ENCODE measurements at regions not wholly inside any gene's neighbourhood (a gene's known extent, or its start where the extent isn't known, plus 50 kb on each side); places are given as distances from the start of the nearest gene placed in this dataset.

DNA sequence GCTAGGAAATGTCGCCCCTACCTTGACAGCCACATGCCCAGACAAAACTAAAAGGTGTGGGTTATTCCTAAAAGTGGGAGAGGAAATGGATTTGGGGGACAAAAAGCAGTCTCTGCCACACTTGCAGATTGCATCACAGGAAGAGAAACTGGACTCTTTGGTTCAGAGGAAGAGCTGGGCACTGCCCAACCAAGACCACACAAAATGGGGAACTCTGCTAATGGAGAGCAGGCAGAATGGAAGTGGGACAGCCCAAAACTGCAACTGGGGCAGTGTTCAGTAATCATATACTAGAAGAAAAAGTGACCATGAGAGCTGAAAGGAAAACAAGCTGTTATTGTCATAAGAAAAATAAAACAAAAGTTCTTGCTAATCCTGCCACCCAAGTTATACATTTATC is 138.9 kb upstream of the FRMD4B start:
- DNase-seq (ENCODE audit: low read depth), result no peak
- TF ChIP-seq, protein P1, sequence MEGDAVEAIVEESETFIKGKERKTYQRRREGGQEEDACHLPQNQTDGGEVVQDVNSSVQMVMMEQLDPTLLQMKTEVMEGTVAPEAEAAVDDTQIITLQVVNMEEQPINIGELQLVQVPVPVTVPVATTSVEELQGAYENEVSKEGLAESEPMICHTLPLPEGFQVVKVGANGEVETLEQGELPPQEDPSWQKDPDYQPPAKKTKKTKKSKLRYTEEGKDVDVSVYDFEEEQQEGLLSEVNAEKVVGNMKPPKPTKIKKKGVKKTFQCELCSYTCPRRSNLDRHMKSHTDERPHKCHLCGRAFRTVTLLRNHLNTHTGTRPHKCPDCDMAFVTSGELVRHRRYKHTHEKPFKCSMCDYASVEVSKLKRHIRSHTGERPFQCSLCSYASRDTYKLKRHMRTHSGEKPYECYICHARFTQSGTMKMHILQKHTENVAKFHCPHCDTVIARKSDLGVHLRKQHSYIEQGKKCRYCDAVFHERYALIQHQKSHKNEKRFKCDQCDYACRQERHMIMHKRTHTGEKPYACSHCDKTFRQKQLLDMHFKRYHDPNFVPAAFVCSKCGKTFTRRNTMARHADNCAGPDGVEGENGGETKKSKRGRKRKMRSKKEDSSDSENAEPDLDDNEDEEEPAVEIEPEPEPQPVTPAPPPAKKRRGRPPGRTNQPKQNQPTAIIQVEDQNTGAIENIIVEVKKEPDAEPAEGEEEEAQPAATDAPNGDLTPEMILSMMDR (IDR thresholded peaks at IDR 0.05; ENCODE audit: low read depth, low read length, missing control alignments), result no peak
- no peak overlapping the region for H3K4me3 ChIP-seq (ENCODE audit: low read depth, low read length)

DNA sequence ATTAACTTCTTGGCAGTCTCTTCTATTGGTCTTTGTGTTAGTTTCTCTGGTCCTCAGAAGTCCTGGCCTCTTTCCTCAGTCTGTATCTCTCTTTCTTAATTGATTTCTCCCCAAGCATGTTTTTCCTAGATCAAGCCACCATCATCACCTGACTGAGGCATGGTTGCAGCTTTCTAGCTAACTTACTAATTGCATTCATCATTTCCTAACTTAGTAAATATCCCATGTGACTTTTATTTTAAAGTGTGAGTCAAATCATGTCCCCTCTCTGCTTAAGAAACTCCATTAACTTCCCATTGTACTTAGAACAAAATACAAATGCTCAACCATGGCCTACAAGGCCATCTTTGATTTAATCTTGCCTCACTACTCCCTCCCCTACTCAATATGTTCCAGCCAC is 135.4 kb upstream of the FRMD4B start:
- TF ChIP-seq, protein P1 (IDR thresholded peaks at IDR 0.05; ENCODE audit: low read depth, low read length, missing control alignments), result no peak

DNA sequence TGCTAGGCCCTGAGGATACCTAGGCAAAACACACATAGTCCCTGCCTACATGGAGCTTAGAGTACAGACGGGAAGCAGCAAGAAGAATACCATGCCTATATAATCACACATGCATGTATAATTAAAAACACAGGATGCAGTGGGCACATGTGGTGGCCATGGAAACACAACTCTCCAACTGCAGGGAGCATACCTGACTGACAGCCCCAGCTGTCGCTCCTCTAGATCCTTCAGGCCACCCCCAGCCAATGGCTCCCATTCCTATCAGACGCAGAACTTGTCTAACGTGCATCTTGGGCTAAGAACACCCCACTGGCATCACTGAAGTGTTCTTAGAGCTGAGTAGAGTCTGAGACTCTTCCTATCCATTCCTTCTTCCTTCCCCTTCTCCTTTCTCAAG is 125.5 kb upstream of the FRMD4B start:
- no peak for DNase-seq (ENCODE audit: low read depth)
- no peak overlapping the region for H3K4me3 ChIP-seq (ENCODE audit: low read depth, low read length)
- TF ChIP-seq, protein P1 (IDR thresholded peaks at IDR 0.05; ENCODE audit: low read depth, low read length, missing control alignments), result no peak

More for the DNA sequence above, 135.4 kb upstream of the FRMD4B start:
- no peak overlapping the region for H3K4me3 ChIP-seq (ENCODE audit: low read depth, low read length)
- no peak for DNase-seq (ENCODE audit: low read depth)

DNA sequence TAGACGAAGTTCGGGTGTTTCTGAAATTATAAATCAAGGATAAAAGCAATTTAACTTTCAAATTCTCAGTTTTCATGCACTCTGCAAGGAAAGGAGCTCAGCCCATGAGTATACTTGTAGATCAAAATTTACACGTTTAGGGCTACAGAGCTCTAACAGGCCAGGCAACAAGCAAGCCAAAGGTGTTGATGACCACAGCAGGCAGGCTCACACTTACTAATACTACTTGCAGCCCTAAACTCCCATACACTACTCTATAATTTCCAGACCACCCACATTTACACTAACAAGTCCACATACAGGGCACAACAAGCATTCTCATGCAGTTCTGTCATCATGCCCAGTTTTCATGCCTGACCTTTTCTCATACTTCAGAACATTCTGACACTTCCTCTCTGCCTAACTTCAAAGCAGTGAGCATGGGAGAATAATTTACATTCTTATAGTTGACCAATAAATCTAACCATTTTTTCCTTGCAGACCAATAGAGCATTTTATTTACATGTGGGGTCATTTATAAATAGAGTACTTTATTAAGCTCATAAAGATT is 124.7 kb upstream of the FRMD4B start:
- TF ChIP-seq, protein P1 (IDR thresholded peaks at IDR 0.05; ENCODE audit: low read depth, low read length, missing control alignments), result no peak
- no peak overlapping the region for H3K4me3 ChIP-seq (ENCODE audit: low read depth, low read length)
- DNase-seq (ENCODE audit: low read depth), result no peak

DNA sequence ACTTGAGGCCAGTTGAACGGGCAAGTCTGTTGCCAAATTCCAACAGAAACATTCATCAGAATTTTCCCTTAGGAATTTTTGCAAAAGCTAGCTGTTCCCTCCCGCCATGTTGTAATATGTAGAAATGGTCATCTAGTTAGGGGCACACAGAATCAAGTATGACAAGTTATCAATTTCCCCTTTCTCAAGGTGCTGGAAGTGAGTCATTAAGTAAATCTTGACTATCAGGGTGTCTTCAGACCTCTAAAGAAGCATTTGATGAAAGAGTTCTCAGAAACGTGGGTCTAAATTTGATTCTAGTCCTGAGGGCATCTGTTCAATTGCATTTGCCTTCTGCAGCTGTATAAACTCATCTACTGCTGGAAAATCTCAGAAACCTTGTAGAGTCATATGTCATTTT is 123.4 kb upstream of the FRMD4B start:
- TF ChIP-seq, protein P1 (IDR thresholded peaks at IDR 0.05; ENCODE audit: low read depth, low read length, missing control alignments), result no peak
- H3K4me3 ChIP-seq (ENCODE audit: low read depth, low read length), result no peak overlapping the region
- DNase-seq (ENCODE audit: low read depth), result no peak

DNA sequence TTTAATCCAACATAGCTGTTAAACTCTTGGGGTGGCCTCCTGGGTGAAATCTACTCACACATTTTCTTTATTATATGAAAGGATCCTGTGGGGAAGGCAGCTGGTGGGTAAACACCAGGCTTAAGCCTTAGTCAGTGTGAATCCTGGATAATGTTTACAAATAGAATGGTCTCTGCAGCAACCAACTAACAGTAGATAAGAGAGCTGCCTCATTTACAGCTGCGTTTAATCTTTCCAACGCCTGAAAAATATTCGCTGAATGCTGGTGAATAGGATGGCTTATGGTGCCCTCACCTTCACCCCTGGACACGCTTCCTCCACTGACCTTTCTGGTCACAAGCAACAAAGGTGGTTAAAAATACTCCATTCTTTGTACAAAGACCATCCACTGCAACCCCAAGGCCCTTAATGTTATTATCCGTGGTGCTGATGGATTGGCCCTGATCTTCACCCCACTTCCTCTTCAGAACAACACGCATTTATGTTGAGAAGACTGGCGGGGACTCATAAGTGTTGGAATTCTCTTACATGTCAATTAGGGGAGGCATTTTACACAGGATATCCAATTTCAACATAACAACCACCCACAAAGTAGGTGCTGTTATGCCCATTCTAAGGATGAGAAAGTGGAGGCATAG is 120.0 kb upstream of the FRMD4B start:
- TF ChIP-seq, protein P1 (IDR thresholded peaks at IDR 0.05; ENCODE audit: low read depth, low read length, missing control alignments), result no peak
- H3K4me3 ChIP-seq (ENCODE audit: low read depth, low read length), result no peak overlapping the region
- DNase-seq (ENCODE audit: low read depth), result no peak

DNA sequence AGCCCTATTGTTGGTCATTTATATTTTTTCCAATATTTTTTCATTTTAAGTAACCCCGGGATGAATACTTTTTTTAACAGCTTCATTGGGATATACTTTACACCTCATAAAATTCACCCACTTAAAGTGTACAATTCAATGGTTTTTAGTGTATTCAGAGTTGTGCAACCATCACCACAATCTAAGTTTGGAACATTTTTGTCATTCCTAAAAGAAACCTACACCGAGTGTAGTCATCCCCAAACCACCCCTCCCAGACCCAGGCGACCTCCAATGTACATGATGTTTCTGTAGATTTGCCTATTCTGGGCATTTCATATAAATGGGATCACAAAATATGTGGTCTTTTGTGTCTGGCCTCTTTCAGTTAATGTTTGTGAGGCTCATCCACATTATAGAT is 118.3 kb upstream of the FRMD4B start:
- DNase-seq (ENCODE audit: low read depth), result no peak
- no peak overlapping the region for H3K4me3 ChIP-seq (ENCODE audit: low read depth, low read length)
- TF ChIP-seq, protein P1 (IDR thresholded peaks at IDR 0.05; ENCODE audit: low read depth, low read length, missing control alignments), result no peak

All from GM12864 (cell line).